NOMO-1 treated with DMSO at 0.1 percent for 48 hours (cell line): ENCODE measurements at regions not wholly inside any gene's neighbourhood (a gene's known extent, or its start where the extent isn't known, plus 50 kb on each side); places are given as distances from the start of the nearest gene placed in this dataset.

Experiments
- DNase-seq: peaks from one replicate; lab custom pipeline; 2025; ENCODE audit not compliant: unreplicated experiment; lab: John Stamatoyannopoulos, UW

DNA sequence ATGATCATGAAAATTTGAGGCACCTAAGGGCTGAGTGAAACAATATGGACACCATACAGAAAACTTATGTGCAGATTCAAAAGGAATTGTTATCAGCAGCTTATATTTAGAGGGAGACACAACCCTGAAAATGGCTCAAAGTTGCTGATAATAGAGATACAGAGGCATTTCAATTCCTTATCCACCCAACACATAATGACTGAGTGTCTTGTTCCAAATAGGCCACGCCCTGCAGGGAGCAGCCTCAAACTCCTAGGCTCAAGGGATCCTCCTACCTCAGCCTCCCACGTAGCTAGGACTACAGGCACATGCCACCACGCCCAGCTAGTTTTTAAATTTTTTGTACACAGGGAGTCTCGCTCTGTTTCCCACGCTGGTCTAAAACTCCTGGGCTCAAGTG lies 79.0 kb downstream of the LBH start:
- no peak for DNase-seq

DNA sequence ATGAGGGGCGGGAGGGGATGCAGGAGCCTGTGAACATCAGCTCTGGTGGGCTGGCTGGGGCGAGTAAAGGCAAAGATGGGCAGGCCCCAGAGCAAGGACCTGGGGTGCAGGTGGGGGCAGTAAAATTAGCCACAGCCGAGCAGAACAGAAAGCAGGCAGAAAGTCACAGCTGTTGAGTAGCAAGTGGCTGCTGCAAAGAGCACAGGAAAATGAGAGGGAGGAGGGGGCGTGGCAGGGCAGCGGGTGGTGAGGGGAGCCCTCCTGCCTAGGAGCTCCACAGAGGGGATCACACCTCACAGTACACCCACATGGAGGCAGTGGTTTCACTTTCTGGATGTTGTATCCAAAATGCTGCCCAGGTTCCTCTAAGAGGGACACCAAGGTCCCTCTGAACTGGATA lies 79.6 kb downstream of the LBH start:
- DNase-seq: no peak

DNA sequence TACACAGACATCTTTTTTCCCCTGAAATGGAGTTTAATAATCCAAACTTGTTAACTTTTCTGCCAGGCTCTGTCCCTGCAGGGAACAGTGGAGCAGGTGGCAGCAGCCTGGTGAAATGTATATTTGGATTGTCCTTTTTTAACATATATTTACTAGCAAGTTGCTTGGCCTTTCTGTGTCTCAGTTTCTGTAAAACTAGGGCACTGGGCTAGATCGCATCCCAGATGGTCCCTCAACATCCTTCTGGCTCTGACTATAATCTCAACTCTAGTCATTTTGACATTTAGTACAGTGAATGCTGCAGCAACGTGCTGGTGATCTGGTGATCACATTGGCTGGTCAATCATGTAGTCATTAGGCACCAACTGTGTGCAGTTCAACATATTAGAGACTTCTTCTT lies 80.4 kb downstream of the LBH start:
- DNase-seq: no peak

DNA sequence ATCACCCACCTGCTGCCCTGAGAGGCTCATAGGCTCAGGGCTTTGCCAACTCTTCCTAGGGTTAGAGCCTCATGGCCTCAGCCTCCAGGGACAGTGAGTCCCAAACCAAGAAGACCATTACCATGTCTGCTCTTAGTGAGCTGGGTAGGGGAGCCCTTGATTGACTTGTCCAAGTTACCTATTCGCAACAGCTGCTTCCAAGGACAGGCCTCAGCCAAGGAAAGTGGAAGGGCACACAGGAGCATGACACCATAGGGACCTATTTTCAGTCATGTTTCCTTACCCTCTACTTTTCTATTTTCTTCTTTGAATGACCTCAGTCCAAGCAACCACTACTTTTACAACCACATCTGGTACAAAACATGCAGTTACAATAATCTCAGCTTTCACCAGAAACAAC lies 81.6 kb downstream of the LBH start:
- no peak for DNase-seq

DNA sequence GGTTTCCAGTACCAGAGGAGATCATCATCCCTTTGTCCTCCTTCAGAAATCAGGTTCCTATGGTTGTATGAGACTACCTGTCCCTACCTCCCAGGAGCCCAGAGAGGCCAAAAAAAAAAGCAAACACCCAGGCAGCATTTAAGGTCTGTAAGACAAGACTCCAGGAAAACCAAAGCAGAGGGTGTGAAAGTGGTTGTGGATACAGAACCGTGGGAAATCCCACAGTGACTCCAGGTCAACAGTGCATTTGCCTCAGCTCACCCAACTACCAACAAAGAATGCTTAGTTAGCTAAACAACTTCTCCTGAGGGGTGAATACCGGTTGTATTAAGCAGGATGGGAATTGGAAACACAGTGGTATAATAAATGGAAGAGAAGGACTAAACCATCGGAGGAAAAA lies 83.6 kb downstream of the LBH start:
- no peak for DNase-seq

DNA sequence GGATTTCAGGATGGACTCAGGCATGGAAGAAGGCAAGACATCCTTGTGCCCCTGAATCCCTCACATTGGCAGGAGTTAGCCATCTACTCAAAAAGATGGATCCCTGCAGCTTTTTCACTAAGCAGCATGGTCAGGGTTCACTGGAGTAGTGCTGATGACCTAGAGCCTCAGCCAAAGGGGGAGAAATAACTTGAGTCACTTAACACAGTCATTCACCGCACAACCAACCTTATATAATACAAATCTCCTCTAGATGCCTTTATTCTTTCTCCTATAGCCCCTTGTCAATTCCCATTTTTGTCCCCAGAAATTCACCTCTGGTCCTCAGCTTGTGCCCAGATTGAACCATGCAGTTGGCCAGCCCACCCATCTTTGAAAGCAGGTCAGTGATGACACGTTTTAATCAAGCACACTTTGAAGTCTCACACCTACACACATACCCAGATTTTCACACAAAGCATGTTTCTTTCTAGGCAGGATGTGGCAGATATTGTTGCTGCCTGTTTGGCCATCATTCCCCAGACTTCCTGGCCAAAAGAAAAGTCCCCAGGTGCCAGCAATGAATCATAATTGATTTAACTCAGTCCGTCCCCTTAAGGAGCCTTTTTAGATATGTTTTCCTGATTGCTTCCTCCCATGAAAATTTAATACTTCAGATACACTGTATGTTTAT lies 84.2 kb downstream of the LBH start:
- DNase-seq: no peak

DNA sequence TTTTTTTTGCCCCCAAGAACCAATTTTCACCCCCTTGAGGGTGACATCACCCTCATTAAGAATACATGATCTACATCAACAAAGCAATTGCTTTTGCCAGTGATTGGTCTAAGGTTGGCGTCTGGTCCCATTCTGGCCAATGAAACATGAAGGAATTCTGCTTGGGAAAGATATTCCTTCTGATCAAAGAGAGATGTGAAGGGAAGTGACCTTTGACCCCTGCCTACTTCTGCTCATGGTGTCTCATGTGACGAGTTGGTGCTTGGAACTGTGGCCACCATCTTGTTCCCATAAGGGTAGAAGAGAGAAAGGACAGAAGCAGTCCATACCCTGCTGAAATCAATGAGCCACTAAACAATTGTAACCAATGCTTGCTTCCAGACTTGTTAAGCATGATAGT lies 85.1 kb downstream of the LBH start:
- no peak for DNase-seq

DNA sequence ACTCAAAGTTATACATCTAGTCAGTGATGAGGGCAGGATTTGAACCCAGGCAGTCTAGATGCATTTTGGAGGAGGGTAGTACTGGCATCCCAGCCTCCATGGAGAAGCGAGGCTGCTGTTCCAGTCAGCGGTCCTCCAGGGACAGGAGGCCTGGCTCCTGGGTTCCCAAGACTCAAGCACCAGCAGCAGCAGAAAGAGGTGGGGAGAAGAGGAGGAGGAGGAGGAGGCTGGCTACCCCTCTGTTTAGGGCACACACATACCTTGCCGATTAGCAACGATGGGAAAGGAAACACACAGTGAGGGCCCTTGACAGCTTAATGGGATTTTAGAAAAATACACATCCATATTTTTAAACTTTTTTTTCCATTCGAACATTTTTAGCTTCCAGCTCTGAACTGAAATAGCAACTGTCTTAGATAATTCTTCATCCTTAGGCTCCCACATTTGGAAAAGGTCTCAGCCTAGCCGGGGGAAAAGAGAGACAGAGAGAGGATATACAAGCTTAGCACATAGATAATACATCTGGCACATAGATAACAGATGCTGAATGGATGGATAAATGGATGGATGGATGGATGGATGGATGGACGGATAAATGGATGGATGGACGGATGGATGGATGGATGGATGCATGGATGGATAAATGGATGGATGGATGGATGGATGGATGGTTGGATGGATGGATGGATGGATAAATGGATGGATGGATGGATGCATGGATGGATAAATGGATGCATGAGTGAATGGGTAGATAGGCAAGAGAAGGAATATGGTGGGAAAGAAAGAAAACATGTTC lies 87.9 kb downstream of the LBH start:
- no peak for DNase-seq

DNA sequence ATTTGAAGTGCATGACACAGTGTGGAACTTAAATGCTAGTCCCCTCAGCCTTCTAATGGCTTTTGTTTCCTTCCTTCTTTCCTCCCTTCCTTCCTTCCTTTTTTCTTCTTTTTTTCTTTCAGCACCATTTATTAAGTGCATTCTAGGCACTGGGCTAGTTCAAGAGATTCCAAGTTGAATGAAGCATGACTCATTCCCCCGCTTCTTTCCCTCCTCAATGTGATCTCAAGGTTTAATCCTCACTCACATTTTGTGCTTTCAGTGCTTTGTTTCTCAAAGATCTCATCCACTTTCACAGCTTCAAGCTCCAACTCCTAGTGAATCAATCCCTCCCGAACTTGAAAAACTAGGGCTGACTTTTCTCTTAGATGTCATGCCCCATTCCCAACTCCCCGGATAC lies 90.1 kb downstream of the LBH start:
- no peak for DNase-seq

DNA sequence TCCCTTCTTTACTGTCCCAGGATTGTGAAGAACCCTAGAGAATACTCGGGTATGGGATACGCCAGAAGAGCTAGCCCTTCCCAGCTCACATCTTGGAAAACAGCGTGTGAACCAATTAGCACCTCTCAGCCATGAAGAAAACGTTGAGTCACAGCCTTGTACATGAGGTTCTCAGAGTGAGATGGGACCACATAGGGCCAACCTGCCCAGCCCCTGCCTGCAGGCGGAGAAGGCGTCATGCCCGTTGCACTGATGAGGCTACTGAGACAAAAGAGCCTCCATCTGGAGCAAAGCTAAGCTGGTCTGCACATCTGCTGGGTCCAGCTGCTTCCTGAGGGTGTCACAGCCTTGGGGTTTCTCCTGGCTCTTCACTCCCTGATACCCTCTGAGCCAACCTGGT lies 92.2 kb downstream of the LBH start:
- no peak for DNase-seq

DNA sequence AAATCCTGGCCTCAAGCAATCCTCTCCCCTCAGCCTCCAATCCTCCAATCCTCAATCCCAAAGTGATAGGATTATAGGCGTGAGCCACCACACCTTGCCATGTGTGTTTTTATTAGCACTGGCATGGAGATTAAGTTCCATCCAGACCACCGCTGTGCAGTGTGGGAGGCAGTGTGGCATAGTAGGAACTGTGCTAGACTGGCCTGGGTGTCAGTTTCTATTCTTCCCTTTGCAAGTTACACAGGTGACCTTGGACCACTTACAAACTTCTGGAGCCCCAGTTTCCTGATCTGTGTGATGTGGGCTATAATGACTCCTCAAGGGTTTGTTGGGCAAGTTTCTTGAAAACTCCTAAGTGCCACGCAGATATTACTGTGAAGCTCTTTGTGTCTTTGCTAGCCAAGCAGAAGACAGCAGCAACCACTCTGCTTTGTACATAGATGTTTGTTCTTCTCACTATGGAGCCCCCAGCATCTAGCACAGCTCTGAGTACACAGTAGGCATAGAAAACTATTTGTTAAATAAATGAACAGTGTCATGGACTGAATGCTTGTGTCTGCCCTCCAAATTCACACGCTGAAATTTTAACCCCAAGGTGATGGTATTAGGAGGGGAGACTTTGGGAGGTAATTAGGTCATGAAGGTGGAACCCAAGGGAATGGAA lies 93.0 kb downstream of the LBH start:
- DNase-seq: no peak

DNA sequence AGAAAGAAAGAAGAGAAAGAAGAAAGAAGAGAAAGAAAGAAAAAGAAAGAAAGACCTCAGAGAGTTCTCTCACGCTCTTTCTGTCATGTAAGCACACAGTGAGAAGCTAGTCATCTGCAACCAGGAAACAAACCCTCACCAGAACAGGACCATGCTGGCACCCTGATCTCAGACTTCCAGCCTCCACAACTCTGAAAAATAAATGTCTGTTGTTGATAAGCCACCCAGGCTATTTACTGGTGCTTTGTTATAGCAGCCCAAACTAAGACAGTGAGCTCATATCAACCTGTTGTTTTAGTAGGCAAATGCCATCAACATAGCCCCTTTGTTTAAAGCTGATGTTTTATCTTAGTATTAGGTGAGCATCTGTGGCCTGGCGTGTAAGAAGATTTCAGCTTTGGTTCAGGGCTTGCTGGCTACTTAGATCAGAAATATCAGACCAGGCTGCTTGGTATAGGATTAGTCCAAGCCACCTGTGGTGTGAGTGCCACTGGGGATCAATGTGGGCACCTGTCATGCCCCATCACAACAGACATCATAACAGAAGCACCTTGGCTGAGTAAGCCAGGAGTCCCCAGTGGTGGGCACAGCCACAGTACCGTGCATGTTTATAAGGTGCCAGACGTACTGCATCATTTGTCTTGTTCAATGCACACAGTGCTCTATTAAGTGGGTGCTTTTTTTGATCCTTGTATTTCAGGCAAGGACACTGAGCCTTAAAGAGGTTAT lies 94.4 kb downstream of the LBH start:
- DNase-seq: no peak

DNA sequence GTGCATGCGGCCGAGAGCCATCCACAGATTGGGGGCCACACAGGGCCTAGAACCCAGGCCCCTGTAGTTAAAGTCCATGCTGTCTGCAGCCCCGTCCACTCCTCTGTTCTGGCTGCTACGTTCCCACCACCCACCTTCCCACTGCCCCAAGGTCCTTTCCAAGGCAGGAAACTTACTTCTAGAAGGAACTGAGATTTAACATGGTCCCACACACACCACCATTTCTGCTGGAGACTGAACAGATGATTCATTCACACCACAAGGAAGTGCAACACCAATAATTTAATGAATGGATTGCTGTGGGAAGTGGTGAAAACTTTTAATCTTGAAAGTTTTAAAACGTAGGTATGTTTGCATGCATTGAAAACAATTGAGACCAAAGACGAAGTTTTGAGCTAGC lies 95.2 kb downstream of the LBH start:
- DNase-seq: no peak

DNA sequence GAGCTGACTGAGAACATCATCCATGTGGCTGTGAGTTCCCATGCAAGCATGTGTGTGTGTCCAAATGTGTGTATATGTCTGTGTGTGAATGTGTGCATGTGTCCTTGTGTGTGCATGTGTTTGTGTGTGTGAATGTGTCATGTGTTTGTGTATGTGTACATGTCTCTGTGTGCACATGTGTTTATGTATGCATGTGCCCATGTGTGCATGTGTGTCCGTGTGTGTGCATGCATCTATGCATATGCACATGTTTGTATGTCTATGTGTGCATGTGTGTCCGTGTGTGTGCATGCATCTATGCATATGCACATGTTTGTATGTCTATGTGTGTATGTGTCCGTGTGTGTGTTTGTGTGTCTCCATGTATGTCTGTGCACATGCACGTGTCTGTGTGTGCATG lies 99.7 kb downstream of the LBH start:
- no peak for DNase-seq

DNA sequence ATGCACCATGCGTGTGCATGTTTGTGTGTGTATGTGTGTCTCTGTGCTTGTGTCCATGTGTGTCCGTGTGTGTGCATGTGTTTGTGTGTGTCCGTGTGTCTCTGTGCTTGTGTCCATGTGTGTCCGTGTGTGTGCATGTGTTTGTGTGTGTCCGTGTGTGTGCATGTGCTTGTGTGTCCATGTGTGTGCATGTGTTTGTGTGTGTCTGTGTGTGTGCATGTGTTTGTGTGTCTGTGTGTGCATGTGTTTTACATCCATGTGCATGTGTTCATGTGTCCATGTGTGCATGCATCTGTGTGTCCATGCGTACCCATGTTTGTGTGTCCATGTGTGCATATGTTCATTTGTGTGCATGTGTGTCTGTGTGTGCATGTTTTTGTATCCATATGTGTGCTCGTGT lies 100.5 kb downstream of the LBH start:
- DNase-seq: no peak

DNA sequence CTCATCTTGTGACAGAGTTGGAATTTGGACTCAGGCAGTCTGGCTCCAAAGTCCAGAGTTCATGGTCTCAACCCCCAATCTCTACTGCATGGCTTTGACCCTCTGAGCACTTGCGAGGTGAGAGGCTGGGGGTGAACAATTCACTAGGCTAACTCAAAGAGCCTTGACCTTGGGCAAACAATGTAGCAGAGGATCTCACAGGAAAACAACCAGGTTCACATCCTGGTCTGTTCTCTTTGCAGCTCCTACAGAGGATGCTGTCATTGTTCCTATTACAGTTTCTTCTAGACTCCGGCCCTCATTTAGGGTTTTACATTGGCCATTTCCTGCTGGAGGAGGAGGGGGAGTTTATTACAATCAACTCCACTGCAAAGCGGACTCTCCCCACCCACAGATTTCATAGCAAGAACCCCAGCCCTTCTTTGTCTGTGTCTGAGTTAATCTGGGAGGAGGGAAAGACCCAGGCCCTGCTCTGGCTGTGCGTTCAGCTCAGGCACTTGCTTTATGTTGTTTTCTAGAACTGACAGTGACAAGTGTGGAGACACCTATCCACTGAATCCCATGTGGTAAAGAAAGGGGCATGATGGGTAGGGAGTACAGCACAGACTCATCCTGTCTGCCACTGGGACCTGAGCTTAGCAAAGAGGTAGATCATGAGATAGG lies 101.6 kb downstream of the LBH start:
- DNase-seq: no peak

DNA sequence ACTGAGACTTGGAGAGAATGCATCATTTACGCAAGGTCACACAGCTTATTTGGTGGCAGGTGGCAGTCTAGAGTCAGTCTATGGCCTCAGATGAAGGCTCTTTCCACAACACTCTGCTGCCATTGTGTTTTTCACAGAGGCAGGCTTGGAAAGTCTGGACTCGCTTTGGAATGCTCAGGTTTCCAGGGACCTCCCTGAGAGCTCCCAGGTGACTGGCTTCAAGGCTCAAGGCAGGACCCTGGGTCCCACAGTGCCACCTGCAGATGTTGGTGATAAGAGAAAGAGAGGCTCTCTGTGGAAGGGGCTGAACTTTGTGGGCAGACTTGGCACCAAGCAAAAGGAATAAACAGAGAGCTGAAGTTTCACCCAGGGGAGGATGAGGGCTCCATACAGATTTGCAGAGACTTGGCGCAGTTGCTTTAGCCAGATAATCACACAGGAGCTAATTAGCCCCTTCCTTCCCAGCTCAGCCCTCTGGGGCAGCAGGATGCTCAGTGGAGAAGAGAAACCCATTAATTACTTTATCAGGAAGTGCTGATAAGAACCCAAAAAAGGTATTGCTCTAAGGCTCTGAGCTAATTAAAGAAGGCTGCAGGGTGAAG lies 103.5 kb downstream of the LBH start:
- peak; percentile 29 for DNase-seq

DNA sequence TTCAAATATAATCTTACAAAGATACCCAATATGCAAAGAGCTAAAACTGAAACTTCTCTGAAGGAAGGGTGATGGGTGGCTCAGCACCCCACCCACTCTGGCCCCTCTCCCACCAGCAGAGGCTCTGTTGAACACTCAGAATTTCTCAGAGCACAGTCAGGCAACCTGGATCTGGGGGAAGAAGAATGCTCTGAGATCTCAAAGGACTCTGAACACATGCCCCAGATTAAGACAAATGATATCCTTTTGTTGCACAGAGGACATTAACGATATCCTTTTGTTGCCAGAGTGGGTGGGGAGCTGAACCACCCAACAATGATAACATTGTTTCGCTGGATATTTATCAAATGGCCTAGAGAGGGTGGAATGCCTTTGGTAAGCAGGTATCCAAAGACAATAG lies 104.8 kb downstream of the LBH start:
- no peak for DNase-seq

DNA sequence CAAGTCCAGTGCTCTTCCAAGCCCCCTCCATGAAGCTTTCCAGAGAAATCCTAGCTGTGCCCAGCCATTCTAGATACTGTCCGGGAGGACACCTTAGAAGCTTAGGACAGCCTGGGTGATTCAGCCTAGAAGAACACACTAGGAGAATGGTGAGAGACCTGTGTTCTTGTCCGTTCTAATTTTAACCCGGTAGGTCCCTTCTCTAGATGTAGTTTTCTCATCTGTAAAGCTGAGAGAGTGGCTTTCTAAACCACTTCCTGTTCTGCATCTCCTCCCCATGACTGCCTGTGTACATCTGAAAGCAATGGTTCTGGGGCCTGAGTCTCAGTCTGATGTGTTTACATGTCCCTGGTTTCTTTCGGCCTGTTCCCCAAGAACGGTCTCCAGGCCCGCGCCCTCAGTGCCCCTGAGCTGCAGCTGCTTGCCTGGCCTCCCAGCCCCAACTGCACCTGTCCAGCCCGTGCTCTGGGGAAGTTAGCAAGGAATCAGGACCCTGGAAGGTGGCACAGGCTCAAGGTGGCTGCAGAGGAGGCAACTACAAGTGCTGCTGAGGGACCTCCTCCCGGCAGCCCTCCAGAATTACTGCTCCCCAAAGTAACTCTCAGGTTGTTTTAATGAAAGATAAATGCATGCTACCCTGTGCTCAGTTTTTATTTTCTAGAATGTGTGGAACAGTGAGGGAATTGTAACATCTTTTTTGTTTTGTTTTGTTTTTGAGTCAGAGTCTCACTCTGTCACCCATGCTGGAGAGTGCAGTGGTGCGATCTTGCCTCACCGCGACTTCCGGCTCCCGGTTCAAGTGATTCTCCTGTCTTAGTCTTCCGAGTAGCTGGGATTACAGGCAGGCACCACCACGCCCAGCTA lies 105.9 kb downstream of the LBH start:
- peak; percentile 60 for DNase-seq

DNA sequence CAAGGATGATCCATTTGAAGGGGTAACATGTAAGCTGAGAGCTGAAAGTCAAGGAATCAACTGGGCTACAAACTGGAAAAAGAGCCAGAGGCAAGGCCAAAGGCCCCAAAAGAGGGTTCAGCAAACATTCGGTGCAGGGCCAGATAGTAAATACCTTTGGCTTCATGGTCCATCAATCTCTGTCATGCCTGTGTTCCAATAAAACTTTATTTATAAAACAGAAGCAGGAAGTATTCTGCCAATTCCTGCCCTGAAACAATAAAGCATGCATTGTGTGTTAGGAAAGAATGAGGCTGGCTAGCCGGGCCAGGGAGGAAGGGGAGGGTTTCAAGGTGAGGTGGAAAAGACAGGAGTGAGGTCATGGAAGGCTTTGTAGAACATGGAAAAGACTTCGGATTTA lies 107.1 kb downstream of the LBH start:
- DNase-seq: no peak
